A673 (cell line): ENCODE measurements at regions not wholly inside any gene's neighbourhood (a gene's known extent, or its start where the extent isn't known, plus 50 kb on each side); places are given as distances from the start of the nearest gene placed in this dataset.

Experiments used
- EZH2 ChIP-seq: fragments of 200-600 bp; sonication (generic); IDR thresholded peaks from 2 replicates; pipeline ENCODE4 v1.6.1; 2017; ENCODE audit warnings: borderline replicate concordance, low read depth, mild to moderate bottlenecking, mixed read lengths, antibody characterized with exemption, low read length; ENCODE audit not compliant: poor library complexity, severe bottlenecking
- TF ChIP-seq, protein P1 (sequence below): fragments of 300-800, 200-600 bp; sonication (generic); conservative IDR thresholded peaks from 2 replicates; pipeline ENCODE4 v1.5.1; 2017; ENCODE audit warnings: low read depth, mild to moderate bottlenecking, antibody characterized with exemption, low read length, moderate library complexity, mixed read lengths

DNA sequence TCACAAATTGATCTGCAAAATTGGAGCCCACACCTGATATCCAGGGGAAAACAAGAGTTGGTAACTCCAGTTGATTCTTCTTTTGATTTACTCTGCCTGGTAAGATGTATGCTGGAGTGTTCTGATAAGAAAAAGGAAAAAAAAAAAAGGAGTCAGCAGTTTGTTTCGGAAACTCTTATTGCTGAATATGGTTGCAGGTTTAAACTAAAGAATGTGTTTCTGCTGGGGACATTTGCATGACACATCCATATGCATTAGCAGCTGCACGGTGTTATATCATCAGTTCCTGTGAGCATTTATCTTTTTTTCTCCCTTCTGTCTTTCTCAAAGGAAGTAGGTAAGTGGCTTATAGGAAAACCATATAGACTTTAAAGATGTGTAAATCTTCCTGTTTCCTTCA is 418.5 kb upstream of the ESRRG start:
- TF ChIP-seq, protein P1, sequence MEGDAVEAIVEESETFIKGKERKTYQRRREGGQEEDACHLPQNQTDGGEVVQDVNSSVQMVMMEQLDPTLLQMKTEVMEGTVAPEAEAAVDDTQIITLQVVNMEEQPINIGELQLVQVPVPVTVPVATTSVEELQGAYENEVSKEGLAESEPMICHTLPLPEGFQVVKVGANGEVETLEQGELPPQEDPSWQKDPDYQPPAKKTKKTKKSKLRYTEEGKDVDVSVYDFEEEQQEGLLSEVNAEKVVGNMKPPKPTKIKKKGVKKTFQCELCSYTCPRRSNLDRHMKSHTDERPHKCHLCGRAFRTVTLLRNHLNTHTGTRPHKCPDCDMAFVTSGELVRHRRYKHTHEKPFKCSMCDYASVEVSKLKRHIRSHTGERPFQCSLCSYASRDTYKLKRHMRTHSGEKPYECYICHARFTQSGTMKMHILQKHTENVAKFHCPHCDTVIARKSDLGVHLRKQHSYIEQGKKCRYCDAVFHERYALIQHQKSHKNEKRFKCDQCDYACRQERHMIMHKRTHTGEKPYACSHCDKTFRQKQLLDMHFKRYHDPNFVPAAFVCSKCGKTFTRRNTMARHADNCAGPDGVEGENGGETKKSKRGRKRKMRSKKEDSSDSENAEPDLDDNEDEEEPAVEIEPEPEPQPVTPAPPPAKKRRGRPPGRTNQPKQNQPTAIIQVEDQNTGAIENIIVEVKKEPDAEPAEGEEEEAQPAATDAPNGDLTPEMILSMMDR, result no peak
- no peak for TF ChIP-seq EZH2
